Lower lobe of right lung (tissue), 2 donors: ENCODE measurements at regions not wholly inside any gene's neighbourhood (a gene's known extent, or its start where the extent isn't known, plus 50 kb on each side); places are given as distances from the start of the nearest gene placed in this dataset.
"Not testable (repeated sequence)": the region's sequence is repeated elsewhere in the genome, so short reads cannot be mapped to it uniquely, and the experiment has no call there.

Source experiments
- ATAC-seq, 2 donors: fragments of 200-7000 bp; cut with Tn5 transposase; one replicate each; pipeline ENCODE4 v1.9.1; 2020 to 2022; ENCODE audit warnings: mild to moderate bottlenecking in 2 of 2, moderate library complexity in 2 of 2
- DNase-seq: peaks from one replicate; pipeline ENCODE4 v3.0.0-alpha.2; 2020
- H3K27ac ChIP-seq: fragments of 200-600 bp; one replicate; pipeline ENCODE4 v1.8.0; 2022
- H3K27me3 ChIP-seq: fragments of 200-600 bp; one replicate; pipeline ENCODE4 v1.8.0; 2022; ENCODE audit warnings: low read depth
- H3K36me3 ChIP-seq: fragments of 200-600 bp; one replicate; pipeline ENCODE4 v1.8.0; 2022; ENCODE audit warnings: mild to moderate bottlenecking
- H3K4me1 ChIP-seq: fragments of 200-600 bp; one replicate; pipeline ENCODE4 v1.8.0; 2022
- H3K4me3 ChIP-seq: fragments of 200-600 bp; one replicate; pipeline ENCODE4 v1.8.0; 2022; ENCODE audit warnings: mild to moderate bottlenecking
- H3K9me3 ChIP-seq: fragments of 200-600 bp; one replicate; pipeline ENCODE4 v1.8.0; 2022
- CTCF ChIP-seq: fragments of 200-600 bp; IDR thresholded peaks from one replicate; pipeline ENCODE4 v1.8.0; 2022; ENCODE audit warnings: antibody characterized with exemption, mild to moderate bottlenecking
- intact Hi-C: fragments of 100-400 bp; cut with DNase I; formaldehyde crosslinking; loops from one replicate; pipeline ENCODE4 v1.11.0; 2022
- donor health status: DM: no; HTN: yes; CAD: no; lungs with severe emphysema.

- no peaks in the 10 kb centered on the region for H3K4me1 ChIP-seq
- ATAC-seq (no peak), DNase-seq (no peak)
- H3K27me3 ChIP-seq = no peaks in the 10 kb centered on the region
- no peak overlapping the region for H3K27ac ChIP-seq
- no peak for TF ChIP-seq CTCF
- intact Hi-C loops = no loop called here
- H3K4me3 ChIP-seq = no peak overlapping the region
- H3K36me3 ChIP-seq = no peaks in the 10 kb centered on the region
- no peaks in the 10 kb centered on the region for H3K9me3 ChIP-seq
These were observed 1892.1 kb downstream of the MAT2B start for GRCh38 chr5:165397516-165397915.

- Histone ChIP-seq H3K9me3 (no peaks in the 10 kb centered on the region), H3K27me3 (no peaks in the 10 kb centered on the region), H3K36me3 (no peaks in the 10 kb centered on the region), H3K4me1 (no peaks in the 10 kb centered on the region), H3K4me3 (no peak overlapping the region), H3K27ac (no peak overlapping the region)
- no peak for ATAC-seq
- intact Hi-C loops = no loop called here
- no peak for DNase-seq
- TF ChIP-seq CTCF = no peak
These were observed 1894.7 kb downstream of the MAT2B start for GRCh38 chr5:165400086-165400485.

- Histone ChIP-seq H3K4me1 (no peaks in the 10 kb centered on the region), H3K27me3 (no peaks in the 10 kb centered on the region), H3K36me3 (no peaks in the 10 kb centered on the region), H3K9me3 (no peaks in the 10 kb centered on the region), H3K4me3 (no peak overlapping the region), H3K27ac (no peak overlapping the region)
- ATAC-seq (no peak), DNase-seq (no peak)
- no peak for TF ChIP-seq CTCF
- intact Hi-C loops = no loop called here
These were observed 1899.5 kb downstream of the MAT2B start for GRCh38 chr5:165404917-165405316.

- H3K36me3 ChIP-seq = no peaks in the 10 kb centered on the region
- H3K4me1 ChIP-seq = no peaks in the 10 kb centered on the region
- intact Hi-C loops = no loop called here
- TF ChIP-seq CTCF = no peak
- no peak for ATAC-seq
- H3K27ac ChIP-seq = no peak overlapping the region
- no peak for DNase-seq
- H3K27me3 ChIP-seq = no peaks in the 10 kb centered on the region
- no peak overlapping the region for H3K4me3 ChIP-seq
- H3K9me3 ChIP-seq = no peaks in the 10 kb centered on the region
These were observed 1899.9 kb downstream of the MAT2B start for GRCh38 chr5:165405340-165405739.

- Histone ChIP-seq H3K9me3 (no peaks in the 10 kb centered on the region), H3K4me3 (no peak overlapping the region), H3K36me3 (no peaks in the 10 kb centered on the region), H3K27ac (no peak overlapping the region), H3K4me1 (no peaks in the 10 kb centered on the region), H3K27me3 (no peaks in the 10 kb centered on the region)
- DNase-seq (no peak), ATAC-seq (no peak)
- no peak for TF ChIP-seq CTCF
- intact Hi-C loops = no loop called here
These were observed 1901.9 kb downstream of the MAT2B start for GRCh38 chr5:165407352-165407751.

- Histone ChIP-seq H3K4me3 (no peak overlapping the region), H3K27ac (no peak overlapping the region), H3K36me3 (no peaks in the 10 kb centered on the region), H3K4me1 (no peaks in the 10 kb centered on the region), H3K27me3 (no peaks in the 10 kb centered on the region), H3K9me3 (no peaks in the 10 kb centered on the region)
- no peak for ATAC-seq
- intact Hi-C loops = no loop called here
- TF ChIP-seq CTCF = no peak
- DNase-seq = no peak
These were observed 1905.1 kb downstream of the MAT2B start for GRCh38 chr5:165410476-165410875.

- H3K27ac ChIP-seq, ATAC-seq, H3K27me3 ChIP-seq, H3K4me3 ChIP-seq, H3K4me1 ChIP-seq, H3K36me3 ChIP-seq, DNase-seq, intact Hi-C loops, H3K9me3 ChIP-seq: not testable (repeated sequence)
These were observed 1906.1 kb downstream of the MAT2B start for GRCh38 chr5:165411532-165411931.
